Fibroblast of lung (primary cell): ENCODE measurements at regions not wholly inside any gene's neighbourhood (a gene's known extent, or its start where the extent isn't known, plus 50 kb on each side); places are given as distances from the start of the nearest gene placed in this dataset.

Experiments
- EZH2 ChIP-seq: IDR thresholded peaks from 2 replicates; pipeline ENCODE4 v1.5.1; 2012; ENCODE audit warnings: low read length, control low read depth, mild to moderate bottlenecking; ENCODE audit errors: missing control alignments
- TF ChIP-seq, protein P1 (sequence below), 2 donors: IDR thresholded peaks in 1 of 2; conservative IDR thresholded peaks in 1 of 2; 1 replicate in 1 of 2; 2 replicates in 1 of 2; pipeline ENCODE4 v1.5.1; 2011 to 2012; ENCODE audit warnings: low read length in 2 of 2, control low read depth in 1 of 2, inconsistent platforms in 1 of 2, low read depth in 1 of 2, mild to moderate bottlenecking in 1 of 2

DNA sequence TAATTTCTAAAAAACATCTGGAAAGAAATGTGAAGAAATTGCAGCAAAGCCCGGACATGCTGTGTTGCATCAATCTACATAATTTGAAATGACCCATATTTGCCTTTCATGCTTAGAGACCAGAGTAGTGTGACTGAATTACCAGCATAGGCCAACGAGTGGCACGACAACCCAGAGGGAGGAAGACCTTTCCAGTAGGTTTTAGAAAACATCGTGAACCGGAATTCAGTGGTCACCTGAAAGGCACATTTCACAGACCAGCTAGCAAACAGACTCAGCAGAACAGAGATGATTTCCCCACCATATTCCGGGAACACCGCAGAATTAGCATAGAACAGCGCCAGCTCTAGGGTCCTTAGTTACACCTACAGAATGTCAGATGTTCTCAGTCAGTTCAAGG lies 620.0 kb upstream of the ZNF385D start:
- TF ChIP-seq, protein P1, sequence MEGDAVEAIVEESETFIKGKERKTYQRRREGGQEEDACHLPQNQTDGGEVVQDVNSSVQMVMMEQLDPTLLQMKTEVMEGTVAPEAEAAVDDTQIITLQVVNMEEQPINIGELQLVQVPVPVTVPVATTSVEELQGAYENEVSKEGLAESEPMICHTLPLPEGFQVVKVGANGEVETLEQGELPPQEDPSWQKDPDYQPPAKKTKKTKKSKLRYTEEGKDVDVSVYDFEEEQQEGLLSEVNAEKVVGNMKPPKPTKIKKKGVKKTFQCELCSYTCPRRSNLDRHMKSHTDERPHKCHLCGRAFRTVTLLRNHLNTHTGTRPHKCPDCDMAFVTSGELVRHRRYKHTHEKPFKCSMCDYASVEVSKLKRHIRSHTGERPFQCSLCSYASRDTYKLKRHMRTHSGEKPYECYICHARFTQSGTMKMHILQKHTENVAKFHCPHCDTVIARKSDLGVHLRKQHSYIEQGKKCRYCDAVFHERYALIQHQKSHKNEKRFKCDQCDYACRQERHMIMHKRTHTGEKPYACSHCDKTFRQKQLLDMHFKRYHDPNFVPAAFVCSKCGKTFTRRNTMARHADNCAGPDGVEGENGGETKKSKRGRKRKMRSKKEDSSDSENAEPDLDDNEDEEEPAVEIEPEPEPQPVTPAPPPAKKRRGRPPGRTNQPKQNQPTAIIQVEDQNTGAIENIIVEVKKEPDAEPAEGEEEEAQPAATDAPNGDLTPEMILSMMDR (conservative IDR thresholded peaks at IDR 0.05 in 1 of 2, IDR thresholded peaks at IDR 0.05 in 1 of 2; ENCODE audit: low read depth in 1 of 2, low read length in 2 of 2), result no peak
- no peak for TF ChIP-seq EZH2
